Heart left ventricle (tissue), 13 donors: ENCODE measurements at regions not wholly inside any gene's neighbourhood (a gene's known extent, or its start where the extent isn't known, plus 50 kb on each side); places are given as distances from the start of the nearest gene placed in this dataset.

Source experiments
- CTCF ChIP-seq, 12 donors: fragments of 200-600 bp; sonication (generic) in 4 of 12; IDR thresholded peaks; one replicate each; pipeline versions ENCODE4 v1.5.0 to v1.8.0; 2018 to 2022; ENCODE audit warnings: antibody characterized with exemption in 12 of 12, mild to moderate bottlenecking in 5 of 12
- POLR2A ChIP-seq, 2 donors: fragments of 450-650 bp; IDR thresholded peaks; one replicate each; pipeline ENCODE4 v1.6.1; 2017; ENCODE audit warnings: antibody characterized with exemption in 2 of 2, mild to moderate bottlenecking in 2 of 2, moderate library complexity in 2 of 2
- donor health status: ischemic (EF 13 %, LVEDD 7.1; RV severe dilation, severe dysfunction).
- donor health status: DM: no; HTN: yes; CAD: no.
- donor health status: DM: no; HTN: no; CAD: no.
- donor health status: ischemic (EF 25% LVEDD 6.9; RV normal size, moderate dysfunction).
- donor health status: ischemic (EF 25% LVEDD 5.7; RV mildly dilated, moderate dysfunction).
- donor health status: ischemic (EF 35%, LVEDD 5.7; RV mildly dilated, moderate dysfunction).
- donor health status: nonischemic (EF 11% LVEDD 7.7; RV severe dilation, severe dysfunction).
- donor health status: DM: yes; HTN: yes; CAD: no.
- donor health status: PGD.
- donor health status: ischemic (EF 29% LVEDD 5.4; RV normal size, mild dysfunction).
- donor health status: nonischemic (EF 23%, LVEDD 6.1; RV moderate dilation, normal function).

- TF ChIP-seq CTCF (IDR thresholded peaks at IDR 0.05): no peak
- no peak for TF ChIP-seq POLR2A (IDR thresholded peaks at IDR 0.05)
These were observed 421.3 kb downstream of the PYDC2 start for GRCh38 chr3:191882289-191882688.
